Tibial nerve (tissue), 4 donors: ENCODE measurements at regions not wholly inside any gene's neighbourhood (a gene's known extent, or its start where the extent isn't known, plus 50 kb on each side); places are given as distances from the start of the nearest gene placed in this dataset.

Experiments used
- DNase-seq, 2 donors: peaks; one replicate each; pipeline ENCODE4 v3.0.0-alpha.2; 2019; ENCODE audit warnings: low spot score in 2 of 2
- H3K27ac ChIP-seq, 4 donors: fragments of 200-600 bp; sonication (generic) in 3 of 4; one replicate each; pipeline ENCODE4 v1.5.1; 2017 to 2019; ENCODE audit warnings: mild to moderate bottlenecking in 1 of 4
- H3K27me3 ChIP-seq, 2 donors: fragments of 200-600 bp; sonication (generic) in 1 of 2; one replicate each; pipeline versions ENCODE4 v1.5.1 to v1.6.0; 2017 to 2019
- H3K36me3 ChIP-seq, 3 donors: fragments of 200-600 bp; sonication (generic); one replicate each; pipeline ENCODE4 v1.5.1; 2018 to 2019
- H3K4me1 ChIP-seq, 4 donors: fragments of 200-600 bp; sonication (generic) in 3 of 4; one replicate each; pipeline ENCODE4 v1.5.1; 2017 to 2019
- H3K4me3 ChIP-seq, 4 donors: fragments of 200-600 bp; sonication (generic) in 3 of 4; one replicate each; pipeline ENCODE4 v1.5.1; 2017 to 2019; ENCODE audit warnings: mild to moderate bottlenecking in 1 of 4, moderate library complexity in 1 of 4
- H3K9me3 ChIP-seq, 4 donors: fragments of 200-600 bp; sonication (generic) in 3 of 4; one replicate each; pipeline ENCODE4 v1.5.1; 2017 to 2019
- EP300 ChIP-seq, 2 donors: sonication (generic); formaldehyde crosslinking; IDR thresholded peaks; one replicate each; pipeline ENCODE4 v1.6.1; 2017; ENCODE audit warnings: antibody characterized with exemption in 2 of 2, mild to moderate bottlenecking in 1 of 2
- POLR2A ChIP-seq, 2 donors: fragments of 450-650 bp; IDR thresholded peaks; one replicate each; pipeline ENCODE4 v1.6.1; 2017; ENCODE audit warnings: antibody characterized with exemption in 2 of 2, mild to moderate bottlenecking in 2 of 2, moderate library complexity in 2 of 2
- WGBS, 2 donors: methylation state at CpG; one replicate each; pipeline ENCODE4 v1.1.5; 2018; 5-methylcytosine and 5-hydroxymethylcytosine counted together
- TF ChIP-seq, protein P1 (sequence below), 5 experiments: fragments of 200-600 bp in 3 of 5; fragments of 450-650 bp in 2 of 5; sonication (generic) in 3 of 5; IDR thresholded peaks; one replicate each; pipeline ENCODE4 v1.5.1; 2016 to 2019; ENCODE audit warnings: antibody characterized with exemption in 5 of 5, mild to moderate bottlenecking in 3 of 5, moderate library complexity in 2 of 5

DNA sequence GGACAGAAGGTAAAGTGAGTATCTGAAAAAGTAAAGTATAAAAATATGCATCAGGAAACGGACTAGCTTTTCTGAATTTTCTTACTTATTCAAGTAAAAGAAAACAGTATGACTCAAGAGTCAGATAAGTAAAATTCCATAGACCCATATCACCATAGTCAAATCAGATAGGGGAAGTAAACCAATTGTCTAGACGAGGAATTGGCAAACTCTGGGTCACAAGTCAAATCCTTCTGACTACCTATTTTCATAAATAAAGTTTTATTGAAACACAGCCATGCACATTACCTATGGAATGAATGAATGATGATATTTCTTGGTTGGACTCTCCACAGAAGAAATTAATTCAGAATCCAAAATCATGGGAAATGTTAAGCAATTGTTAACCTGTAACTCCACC lies 59.1 kb upstream of the TMC1 start:
- H3K36me3 ChIP-seq: no peaks in the 10 kb centered on the region
- H3K9me3 ChIP-seq: no peaks in the 10 kb centered on the region
- 80 to 83% methylated on average over 2 of the region's 2 CpGs for WGBS, 2 donors
- H3K27ac ChIP-seq: no peak overlapping the region
- no peak for DNase-seq
- H3K27me3 ChIP-seq: no peaks in the 10 kb centered on the region
- TF ChIP-seq, protein P1, sequence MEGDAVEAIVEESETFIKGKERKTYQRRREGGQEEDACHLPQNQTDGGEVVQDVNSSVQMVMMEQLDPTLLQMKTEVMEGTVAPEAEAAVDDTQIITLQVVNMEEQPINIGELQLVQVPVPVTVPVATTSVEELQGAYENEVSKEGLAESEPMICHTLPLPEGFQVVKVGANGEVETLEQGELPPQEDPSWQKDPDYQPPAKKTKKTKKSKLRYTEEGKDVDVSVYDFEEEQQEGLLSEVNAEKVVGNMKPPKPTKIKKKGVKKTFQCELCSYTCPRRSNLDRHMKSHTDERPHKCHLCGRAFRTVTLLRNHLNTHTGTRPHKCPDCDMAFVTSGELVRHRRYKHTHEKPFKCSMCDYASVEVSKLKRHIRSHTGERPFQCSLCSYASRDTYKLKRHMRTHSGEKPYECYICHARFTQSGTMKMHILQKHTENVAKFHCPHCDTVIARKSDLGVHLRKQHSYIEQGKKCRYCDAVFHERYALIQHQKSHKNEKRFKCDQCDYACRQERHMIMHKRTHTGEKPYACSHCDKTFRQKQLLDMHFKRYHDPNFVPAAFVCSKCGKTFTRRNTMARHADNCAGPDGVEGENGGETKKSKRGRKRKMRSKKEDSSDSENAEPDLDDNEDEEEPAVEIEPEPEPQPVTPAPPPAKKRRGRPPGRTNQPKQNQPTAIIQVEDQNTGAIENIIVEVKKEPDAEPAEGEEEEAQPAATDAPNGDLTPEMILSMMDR (IDR thresholded peaks at IDR 0.05): no peak
- no peak for TF ChIP-seq POLR2A (IDR thresholded peaks at IDR 0.05)
- no peak for TF ChIP-seq EP300 (IDR thresholded peaks at IDR 0.05)
- H3K4me1 ChIP-seq: peaks cover 0 to 15% (median 0%) of the 10 kb centered on the region in 4 donors
- no peak overlapping the region for H3K4me3 ChIP-seq

DNA sequence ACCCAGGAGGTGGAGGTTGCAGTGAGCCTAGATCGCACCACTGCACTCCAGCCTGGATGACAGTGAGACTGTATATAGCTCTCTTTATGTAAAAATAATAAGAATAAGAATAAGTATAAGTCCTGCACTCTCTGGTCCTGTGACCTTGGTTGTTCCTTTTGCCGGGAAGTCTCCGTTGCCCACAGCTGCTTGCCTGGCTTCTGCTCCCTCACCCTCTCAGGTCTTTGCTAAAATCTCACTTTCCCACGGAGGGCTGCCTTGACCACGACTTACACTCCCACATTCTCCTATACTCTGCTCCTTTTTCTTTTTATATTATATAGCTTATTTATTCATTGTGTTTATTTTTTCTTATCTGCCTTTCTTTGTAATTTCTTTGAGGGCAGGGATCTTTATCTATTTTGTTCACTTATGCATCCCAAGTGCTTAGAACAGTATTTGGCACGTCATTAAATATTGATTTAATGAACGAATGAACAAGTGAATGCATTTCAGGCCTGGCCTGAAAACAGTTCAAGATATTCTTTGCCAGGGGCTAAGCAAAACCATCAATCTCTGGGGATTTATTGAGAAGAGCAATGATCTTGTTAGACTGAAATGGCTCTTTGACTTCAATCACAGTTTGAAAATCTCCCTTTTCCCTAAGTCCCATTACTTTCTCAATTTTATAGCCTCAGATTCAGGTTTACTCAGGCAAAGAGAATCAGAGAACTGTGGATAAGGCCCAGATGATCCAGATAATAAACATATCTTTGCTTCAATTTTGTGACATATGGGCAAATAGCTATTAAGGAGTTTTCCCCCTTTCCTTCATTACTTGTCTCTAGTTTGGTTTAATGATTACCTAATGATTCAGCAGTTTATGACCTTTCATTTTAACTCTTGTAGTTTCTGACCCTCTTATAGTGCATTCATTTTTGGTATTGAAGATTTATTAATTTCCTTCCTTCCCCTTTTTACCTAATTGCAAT lies 60.8 kb upstream of the TMC1 start:
- Histone ChIP-seq H3K4me3 (no peak overlapping the region), H3K36me3 (no peaks in the 10 kb centered on the region), H3K27me3 (no peaks in the 10 kb centered on the region), H3K9me3 (no peaks in the 10 kb centered on the region), H3K4me1 (peaks cover 0 to 17% (median 0%) of the 10 kb centered on the region in 4 donors), H3K27ac (no peak overlapping the region)
- TF ChIP-seq EP300 (IDR thresholded peaks at IDR 0.05) (no peak), POLR2A (IDR thresholded peaks at IDR 0.05) (no peak)
- TF ChIP-seq, protein P1 (IDR thresholded peaks at IDR 0.05): no peak
- DNase-seq: no peak
- 68% methylated on average over 7 of the region's 7 CpGs for WGBS, 2 donors

DNA sequence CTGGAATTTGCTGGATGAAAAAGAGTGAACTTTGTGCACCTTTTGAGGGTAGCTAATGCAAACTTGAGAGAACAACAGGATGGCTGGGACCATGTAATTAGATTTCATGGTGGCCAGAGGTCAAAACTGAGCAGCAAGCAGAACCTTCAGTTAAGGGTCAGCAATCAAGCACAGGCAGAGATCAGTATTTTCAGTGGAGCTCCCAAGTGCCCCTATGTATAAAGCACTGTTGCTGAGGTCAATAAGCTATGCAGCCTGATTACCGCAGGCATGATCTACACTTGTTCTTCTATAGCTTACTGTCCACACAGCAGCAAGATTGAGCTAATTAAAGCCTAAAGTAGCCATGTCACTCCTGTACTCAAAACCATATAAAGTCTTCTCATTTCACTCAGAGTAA lies 62.1 kb upstream of the TMC1 start:
- TF ChIP-seq EP300 (IDR thresholded peaks at IDR 0.05): no peak
- no peak for TF ChIP-seq POLR2A (IDR thresholded peaks at IDR 0.05)
- TF ChIP-seq, protein P1 (IDR thresholded peaks at IDR 0.05): no peak
- H3K36me3 ChIP-seq: no peaks in the 10 kb centered on the region
- no peaks in the 10 kb centered on the region for H3K27me3 ChIP-seq
- no peaks in the 10 kb centered on the region for H3K9me3 ChIP-seq
- 73 to 93% methylated on average over 1 of the region's 1 CpG for WGBS, 2 donors
- H3K4me3 ChIP-seq: no peak overlapping the region
- peaks cover 0 to 17% (median 0%) of the 10 kb centered on the region in 4 donors for H3K4me1 ChIP-seq
- no peak overlapping the region for H3K27ac ChIP-seq
- no peak for DNase-seq

DNA sequence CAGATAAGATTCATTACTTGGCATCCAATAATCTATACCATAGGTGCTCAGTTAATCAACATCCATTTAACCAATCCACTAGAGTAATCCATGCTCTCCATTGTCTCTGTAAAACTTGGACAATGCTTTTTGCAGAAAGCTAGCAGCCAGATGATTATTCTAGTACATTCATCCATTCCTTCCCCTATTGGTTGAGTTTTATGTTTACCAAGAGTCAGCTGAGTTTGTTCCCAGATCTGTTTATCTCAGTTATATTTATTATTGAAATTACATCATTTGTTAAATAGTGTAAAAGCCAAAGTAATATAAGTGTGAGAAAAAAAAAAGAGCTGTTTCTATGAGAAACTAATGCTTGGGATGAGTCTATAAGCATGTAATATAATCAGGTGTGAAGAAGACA lies 63.3 kb upstream of the TMC1 start:
- Histone ChIP-seq H3K4me1 (peaks cover 0 to 12% (median 0%) of the 10 kb centered on the region in 4 donors), H3K4me3 (no peak overlapping the region), H3K9me3 (no peaks in the 10 kb centered on the region), H3K27me3 (no peaks in the 10 kb centered on the region), H3K36me3 (no peaks in the 10 kb centered on the region), H3K27ac (no peak overlapping the region)
- no peak for TF ChIP-seq POLR2A (IDR thresholded peaks at IDR 0.05)
- TF ChIP-seq, protein P1 (IDR thresholded peaks at IDR 0.05): no peak
- no peak for TF ChIP-seq EP300 (IDR thresholded peaks at IDR 0.05)
- DNase-seq: no peak

DNA sequence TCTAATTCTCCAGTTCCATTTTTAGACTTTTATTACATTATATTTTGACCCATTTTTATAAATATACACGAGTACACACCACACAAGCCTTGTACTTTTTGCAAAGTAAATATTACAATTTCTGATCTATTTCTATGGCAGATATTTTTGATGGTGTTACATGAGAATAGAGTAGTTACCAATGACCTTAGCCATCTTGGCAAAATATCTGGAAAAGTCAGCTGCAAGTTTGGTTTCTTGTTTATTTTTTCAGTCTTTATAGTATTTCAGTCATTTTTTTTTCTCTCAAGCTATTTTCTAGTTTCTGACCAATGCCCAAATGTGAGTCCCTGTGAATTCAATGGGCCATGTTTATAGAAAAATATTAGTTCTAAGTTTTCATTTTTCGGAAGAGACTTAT lies 64.0 kb upstream of the TMC1 start:
- H3K4me3 ChIP-seq: no peak overlapping the region
- WGBS, 2 donors: 75 to 85% methylated on average over 2 of the region's 2 CpGs
- no peak for DNase-seq

More for the DNA sequence above, 64.0 kb upstream of the TMC1 start:
- TF ChIP-seq POLR2A (IDR thresholded peaks at IDR 0.05): no peak
- TF ChIP-seq, protein P1 (IDR thresholded peaks at IDR 0.05): no peak
- no peak for TF ChIP-seq EP300 (IDR thresholded peaks at IDR 0.05)
- no peaks in the 10 kb centered on the region for H3K9me3 ChIP-seq
- H3K27ac ChIP-seq: no peak overlapping the region
- peaks cover 0 to 12% (median 0%) of the 10 kb centered on the region in 4 donors for H3K4me1 ChIP-seq
- no peaks in the 10 kb centered on the region for H3K27me3 ChIP-seq
- no peaks in the 10 kb centered on the region for H3K36me3 ChIP-seq
